ENCODE measurements at regions not wholly inside any gene's neighbourhood (a gene's known extent, or its start where the extent isn't known, plus 50 kb on each side); places are given as distances from the start of the nearest gene placed in this dataset.
A peak's percentile ranks its signal among the peaks of the same experiment; 100 is the strongest.

GRCh38 chr9:107870927-107871680 is 381.5 kb upstream of the KLF4 start:
- H3K79me2 ChIP-seq (ENCODE audit: control insufficient read depth, insufficient read depth, low read length, poor library complexity): no peaks in the 10 kb centered on the region
- no peak overlapping the region for H3K27ac ChIP-seq (ENCODE audit: low read depth, low read length)
- no peaks in the 10 kb centered on the region for H3K4me1 ChIP-seq (ENCODE audit: control insufficient read depth in 1 of 2, insufficient read depth in 2 of 2, low read length in 2 of 2)
- no peak overlapping the region for H3K14ac ChIP-seq (ENCODE audit: low read length)
- H4K8ac ChIP-seq (ENCODE audit: low read depth, low read length): no peak overlapping the region
- WGBS (ENCODE audit: extremely low coverage, insufficient coverage, insufficient read length): no CpG with 5 or more reads among the region's 3 CpGs
- H2BK5ac ChIP-seq (ENCODE audit: low read depth, low read length, poor library complexity): no peak overlapping the region
- no peak overlapping the region for H4K12ac ChIP-seq (ENCODE audit: low read depth, low read length)
- no peaks in the 10 kb centered on the region for H3K27me3 ChIP-seq (ENCODE audit: insufficient read depth, low read length)
- H3K9me3 ChIP-seq (ENCODE audit: insufficient read depth, low read depth, low read length): peaks cover 1% of the 10 kb centered on the region
- no peaks in the 10 kb centered on the region for H3K79me1 ChIP-seq (ENCODE audit: low read length)
- no peak overlapping the region for H3K4me2 ChIP-seq (ENCODE audit: low read length)
- H3K23ac ChIP-seq (ENCODE audit: low read length): no peak overlapping the region
- no peak overlapping the region for H2AFZ ChIP-seq (ENCODE audit: insufficient read depth, low read length, poor library complexity)
- H3K4ac ChIP-seq (ENCODE audit: low read depth, low read length): no peak overlapping the region
- H2BK12ac ChIP-seq (ENCODE audit: low read length): no peak overlapping the region
- no peak overlapping the region for H2AK5ac ChIP-seq (ENCODE audit: low read length)
- H3K9ac ChIP-seq (ENCODE audit: low read length): no peak overlapping the region
- no peak overlapping the region for H3K4me3 ChIP-seq (ENCODE audit: low read depth, low read length)
- peak in 1 of 2 donors; percentile 64 for DNase-seq
- H3K18ac ChIP-seq (ENCODE audit: low read length): no peak overlapping the region
- no peaks in the 10 kb centered on the region for H3K36me3 ChIP-seq (ENCODE audit: control insufficient read depth in 1 of 2, insufficient read depth in 2 of 2, low read length in 2 of 2)
- H2BK120ac ChIP-seq (ENCODE audit: insufficient read depth, low read length, poor library complexity): no peak overlapping the region
- H4K91ac ChIP-seq (ENCODE audit: low read depth, low read length): no peak overlapping the region

- no peaks in the 10 kb centered on the region for H3K4me1 ChIP-seq (ENCODE audit: control insufficient read depth in 1 of 2, insufficient read depth in 2 of 2, low read length in 2 of 2)
- H3K9me3 ChIP-seq (ENCODE audit: insufficient read depth, low read depth, low read length): peaks cover 1% of the 10 kb centered on the region
- H3K9ac ChIP-seq (ENCODE audit: low read length): no peak overlapping the region
Observed at GRCh38 chr9:107870221-107870620, 380.7 kb upstream of the KLF4 start.

GRCh38 chr9:107869111-107869510 is 379.5 kb upstream of the KLF4 start:
- Histone ChIP-seq H2BK12ac (ENCODE audit: low read length) (no peak overlapping the region), H4K8ac (ENCODE audit: low read depth, low read length) (no peak overlapping the region), H3K79me2 (ENCODE audit: control insufficient read depth, insufficient read depth, low read length, poor library complexity) (no peaks in the 10 kb centered on the region), H3K14ac (ENCODE audit: low read length) (no peak overlapping the region), H3K9ac (ENCODE audit: low read length) (no peak overlapping the region), H3K9me3 (ENCODE audit: insufficient read depth, low read depth, low read length) (peaks cover 1% of the 10 kb centered on the region), H4K91ac (ENCODE audit: low read depth, low read length) (no peak overlapping the region), H2AK5ac (ENCODE audit: low read length) (no peak overlapping the region), H2AFZ (ENCODE audit: insufficient read depth, low read length, poor library complexity) (no peak overlapping the region), H2BK120ac (ENCODE audit: insufficient read depth, low read length, poor library complexity) (no peak overlapping the region), H3K27ac (ENCODE audit: low read depth, low read length) (no peak overlapping the region), H3K36me3 (ENCODE audit: control insufficient read depth in 1 of 2, insufficient read depth in 2 of 2, low read length in 2 of 2) (no peaks in the 10 kb centered on the region), H3K27me3 (ENCODE audit: insufficient read depth, low read length) (no peaks in the 10 kb centered on the region), H2BK5ac (ENCODE audit: low read depth, low read length, poor library complexity) (no peak overlapping the region), H3K79me1 (ENCODE audit: low read length) (no peaks in the 10 kb centered on the region), H3K23ac (ENCODE audit: low read length) (no peak overlapping the region), H3K4me2 (ENCODE audit: low read length) (no peak overlapping the region), H3K4ac (ENCODE audit: low read depth, low read length) (no peak overlapping the region), H3K18ac (ENCODE audit: low read length) (no peak overlapping the region), H3K4me1 (ENCODE audit: control insufficient read depth in 1 of 2, insufficient read depth in 2 of 2, low read length in 2 of 2) (no peaks in the 10 kb centered on the region), H4K12ac (ENCODE audit: low read depth, low read length) (no peak overlapping the region), H3K4me3 (ENCODE audit: low read depth, low read length) (no peak overlapping the region)
- no CpG with 5 or more reads among the region's 3 CpGs for WGBS (ENCODE audit: extremely low coverage, insufficient coverage, insufficient read length)
- no peak for DNase-seq

More at GRCh38 chr9:107870221-107870620, 380.7 kb upstream of the KLF4 start:
- H2BK120ac ChIP-seq (ENCODE audit: insufficient read depth, low read length, poor library complexity): no peak overlapping the region
- no peak overlapping the region for H3K4me2 ChIP-seq (ENCODE audit: low read length)
- peak in 1 of 2 donors; percentile 85 for DNase-seq
- no peaks in the 10 kb centered on the region for H3K79me1 ChIP-seq (ENCODE audit: low read length)
- H3K36me3 ChIP-seq (ENCODE audit: control insufficient read depth in 1 of 2, insufficient read depth in 2 of 2, low read length in 2 of 2): no peaks in the 10 kb centered on the region
- WGBS (ENCODE audit: extremely low coverage, insufficient coverage, insufficient read length): no CpG with 5 or more reads among the region's 6 CpGs
- no peak overlapping the region for H3K23ac ChIP-seq (ENCODE audit: low read length)
- no peak overlapping the region for H3K18ac ChIP-seq (ENCODE audit: low read length)
- no peak overlapping the region for H2AK5ac ChIP-seq (ENCODE audit: low read length)
- H4K91ac ChIP-seq (ENCODE audit: low read depth, low read length): no peak overlapping the region
- H3K4me3 ChIP-seq (ENCODE audit: low read depth, low read length): no peak overlapping the region
- no peak overlapping the region for H3K14ac ChIP-seq (ENCODE audit: low read length)
- H3K27ac ChIP-seq (ENCODE audit: low read depth, low read length): no peak overlapping the region
- no peak overlapping the region for H2BK12ac ChIP-seq (ENCODE audit: low read length)
- no peak overlapping the region for H4K8ac ChIP-seq (ENCODE audit: low read depth, low read length)
- H3K4ac ChIP-seq (ENCODE audit: low read depth, low read length): no peak overlapping the region
- no peaks in the 10 kb centered on the region for H3K27me3 ChIP-seq (ENCODE audit: insufficient read depth, low read length)
- H2AFZ ChIP-seq (ENCODE audit: insufficient read depth, low read length, poor library complexity): no peak overlapping the region
- H2BK5ac ChIP-seq (ENCODE audit: low read depth, low read length, poor library complexity): no peak overlapping the region
- H3K79me2 ChIP-seq (ENCODE audit: control insufficient read depth, insufficient read depth, low read length, poor library complexity): no peaks in the 10 kb centered on the region
- H4K12ac ChIP-seq (ENCODE audit: low read depth, low read length): no peak overlapping the region

- Histone ChIP-seq H3K27me3 (ENCODE audit: insufficient read depth, low read length) (no peaks in the 10 kb centered on the region), H3K4me1 (ENCODE audit: control insufficient read depth in 1 of 2, insufficient read depth in 2 of 2, low read length in 2 of 2) (peaks cover 0 to under 1% of the 10 kb centered on the region in 2 experiments), H4K8ac (ENCODE audit: low read depth, low read length) (no peak overlapping the region), H3K23ac (ENCODE audit: low read length) (no peak overlapping the region), H3K4me2 (ENCODE audit: low read length) (no peak overlapping the region), H4K12ac (ENCODE audit: low read depth, low read length) (no peak overlapping the region), H3K4me3 (ENCODE audit: low read depth, low read length) (no peak overlapping the region), H2AK5ac (ENCODE audit: low read length) (no peak overlapping the region), H3K79me2 (ENCODE audit: control insufficient read depth, insufficient read depth, low read length, poor library complexity) (no peaks in the 10 kb centered on the region), H2BK12ac (ENCODE audit: low read length) (no peak overlapping the region), H3K9me3 (ENCODE audit: insufficient read depth, low read depth, low read length) (peaks cover 1% of the 10 kb centered on the region), H2BK120ac (ENCODE audit: insufficient read depth, low read length, poor library complexity) (no peak overlapping the region), H3K79me1 (ENCODE audit: low read length) (no peaks in the 10 kb centered on the region), H3K14ac (ENCODE audit: low read length) (no peak overlapping the region), H4K91ac (ENCODE audit: low read depth, low read length) (no peak overlapping the region), H3K9ac (ENCODE audit: low read length) (no peak overlapping the region), H3K18ac (ENCODE audit: low read length) (no peak overlapping the region), H3K27ac (ENCODE audit: low read depth, low read length) (no peak overlapping the region), H3K4ac (ENCODE audit: low read depth, low read length) (no peak overlapping the region), H2BK5ac (ENCODE audit: low read depth, low read length, poor library complexity) (no peak overlapping the region), H2AFZ (ENCODE audit: insufficient read depth, low read length, poor library complexity) (no peak overlapping the region), H3K36me3 (ENCODE audit: control insufficient read depth in 1 of 2, insufficient read depth in 2 of 2, low read length in 2 of 2) (no peaks in the 10 kb centered on the region)
- DNase-seq: no peak
Observed at GRCh38 chr9:107868186-107868585, 378.6 kb upstream of the KLF4 start.
